H1 (cell line): ENCODE measurements at regions not wholly inside any gene's neighbourhood (a gene's known extent, or its start where the extent isn't known, plus 50 kb on each side); places are given as distances from the start of the nearest gene placed in this dataset.

Source experiments
- CTCF ChIA-PET: fragments of 300-600 bp; sonication (Branson Sonifier 250); formaldehyde crosslinking; loops from one replicate; lab custom pipeline; 2021; ENCODE audit not compliant: partially characterized antibody; lab: Charles Lee
- POLR2A ChIA-PET: fragments of 300-600 bp; sonication (Branson Sonifier 250); formaldehyde crosslinking; loops from one replicate; lab custom pipeline; 2021; ENCODE audit warnings: inconsistent platforms; ENCODE audit not compliant: partially characterized antibody; lab: Charles Lee
- DNase-seq, 2 experiments: peaks; one replicate each; pipeline versions ENCODE4 v3.0.0 to v3.0.0-alpha.2; 2010 to 2022; ENCODE audit warnings: low spot score in 2 of 2, low read depth in 1 of 2, mixed read lengths in 1 of 2
- FAIRE-seq: peaks from 2 replicates; lab custom pipeline; 2011; peaks lifted over from hg19 to GRCh38; lab: Jason Lieb, UNC
- H2AFZ ChIP-seq: 2 replicates; pipeline ENCODE4 v1.8.1; 2012; ENCODE audit warnings: low read length, inconsistent platforms
- H2AK5ac ChIP-seq: 2 replicates; pipeline ENCODE4 v1.6.1; 2013; ENCODE audit warnings: low read depth, low read length
- H2BK120ac ChIP-seq: replicated peaks from 2 replicates; pipeline ENCODE3; 2013; ENCODE audit warnings: low read depth, low read length, inconsistent platforms
- H2BK12ac ChIP-seq: 2 replicates; pipeline ENCODE4 v1.6.1; 2013; ENCODE audit warnings: low read depth, low read length
- H2BK15ac ChIP-seq: 2 replicates; pipeline ENCODE4 v1.6.1; 2013; ENCODE audit warnings: low read length
- H2BK20ac ChIP-seq: 2 replicates; pipeline ENCODE4 v1.6.1; 2013; ENCODE audit warnings: low read length
- H2BK5ac ChIP-seq: 2 replicates; pipeline ENCODE4 v1.6.1; 2013; ENCODE audit warnings: low read depth, low read length
- H3K14ac ChIP-seq: 2 replicates; pipeline ENCODE4 v1.6.1; 2013; ENCODE audit warnings: inconsistent platforms; ENCODE audit not compliant: insufficient read length
- H3K18ac ChIP-seq: 2 replicates; pipeline ENCODE4 v1.6.1; 2013; ENCODE audit warnings: low read length; ENCODE audit errors: extremely low read depth
- H3K23ac ChIP-seq: 2 replicates; pipeline ENCODE4 v1.6.1; 2013; ENCODE audit warnings: inconsistent platforms; ENCODE audit not compliant: insufficient read length
- H3K23me2 ChIP-seq: 2 replicates; pipeline ENCODE4 v1.6.1; 2013; ENCODE audit warnings: low read depth, low read length
- H3K27ac ChIP-seq: 2 replicates; pipeline ENCODE4 v1.6.1; 2011; ENCODE audit warnings: low read depth, low read length, inconsistent platforms
- H3K27me3 ChIP-seq, 4 experiments: replicated peaks in 1 of 4; 1 replicate in 1 of 4; 2 replicates in 3 of 4; pipeline versions ENCODE4 v1.6.1 to v1.8.1; 2011 to 2013; ENCODE audit warnings: low read length in 3 of 4, mild to moderate bottlenecking in 3 of 4, inconsistent platforms in 2 of 4, mixed read lengths in 2 of 4, moderate library complexity in 1 of 4; ENCODE audit not compliant: control insufficient read depth in 3 of 4, insufficient read depth in 3 of 4; ENCODE audit errors: extremely low read depth in 1 of 4
- H3K36me3 ChIP-seq, 4 experiments: 2 replicates each; pipeline versions ENCODE4 v1.6.1 to v1.8.1; 2011 to 2013; ENCODE audit warnings: mild to moderate bottlenecking in 4 of 4, low read length in 3 of 4, moderate library complexity in 2 of 4, control low read depth in 1 of 4, inconsistent platforms in 1 of 4; ENCODE audit not compliant: insufficient read depth in 4 of 4, control insufficient read depth in 2 of 4
- H3K4ac ChIP-seq: replicated peaks from 2 replicates; pipeline ENCODE3; 2013; ENCODE audit warnings: low read length, low read depth, mixed read lengths, inconsistent platforms; ENCODE audit not compliant: insufficient read length
- H3K4me1 ChIP-seq, 4 experiments: replicated peaks in 1 of 4; 1 replicate in 1 of 4; 2 replicates in 3 of 4; pipeline versions ENCODE4 v1.6.1 to v1.8.1; 2011 to 2013; ENCODE audit warnings: low read length in 3 of 4, inconsistent platforms in 2 of 4, mixed read lengths in 1 of 4; ENCODE audit not compliant: insufficient read depth in 4 of 4, control insufficient read depth in 3 of 4
- H3K4me2 ChIP-seq, 2 experiments: 2 replicates each; pipeline versions ENCODE4 v1.6.1 to v1.8.1; 2011 to 2013; ENCODE audit warnings: low read depth in 2 of 2, low read length in 2 of 2, control low read depth in 1 of 2, inconsistent platforms in 1 of 2, mild to moderate bottlenecking in 1 of 2; ENCODE audit not compliant: insufficient read depth in 1 of 2
- H3K4me3 ChIP-seq, 4 experiments: fragments of 200-600, 300-600 bp in 1 of 4; sonication (generic), shearing (Covaris generic), sonication (Bioruptor Twin) in 1 of 4; 2 replicates each; pipeline versions ENCODE4 v1.5.1 to v1.8.1; 2011 to 2016; ENCODE audit warnings: low read length in 4 of 4, low read depth in 3 of 4, control low read depth in 2 of 4, inconsistent platforms in 2 of 4, mild to moderate bottlenecking in 2 of 4, mixed read lengths in 1 of 4, moderate library complexity in 1 of 4; ENCODE audit not compliant: insufficient read depth in 2 of 4; ENCODE audit errors: extremely low read depth in 1 of 4
- H3K56ac ChIP-seq: replicated peaks from 2 replicates; pipeline ENCODE3; 2013; ENCODE audit warnings: low read depth, mild to moderate bottlenecking, mixed read lengths, low read length, inconsistent platforms; ENCODE audit not compliant: insufficient read length
- H3K79me1 ChIP-seq: 2 replicates; pipeline ENCODE4 v1.6.1; 2013; ENCODE audit warnings: low read depth, low read length, control low read depth
- H3K79me2 ChIP-seq, 2 experiments: 2 replicates each; pipeline versions ENCODE4 v1.6.1 to v1.8.1; 2012 to 2013; ENCODE audit warnings: low read length in 2 of 2, mild to moderate bottlenecking in 2 of 2, inconsistent platforms in 1 of 2; ENCODE audit not compliant: insufficient read depth in 2 of 2, control insufficient read depth in 1 of 2
- H3K9ac ChIP-seq, 4 experiments: replicated peaks in 1 of 4; 1 replicate in 1 of 4; 2 replicates in 3 of 4; pipeline versions ENCODE4 v1.6.1 to v1.8.1; 2011 to 2013; ENCODE audit warnings: low read depth in 3 of 4, low read length in 3 of 4, control low read depth in 2 of 4, mild to moderate bottlenecking in 2 of 4, moderate library complexity in 2 of 4, inconsistent platforms in 1 of 4; ENCODE audit errors: extremely low read depth in 1 of 4
- H3K9me3 ChIP-seq, 2 experiments: 2 replicates each; pipeline versions ENCODE4 v1.6.1 to v1.8.1; 2012 to 2013; ENCODE audit warnings: mild to moderate bottlenecking in 2 of 2, moderate library complexity in 2 of 2, control low read depth in 1 of 2, inconsistent platforms in 1 of 2, low read depth in 1 of 2, low read length in 1 of 2, mixed read lengths in 1 of 2; ENCODE audit not compliant: insufficient read depth in 2 of 2
- H4K20me1 ChIP-seq, 2 experiments: replicated peaks in 1 of 2; 2 replicates each; pipeline versions ENCODE3 to v1.8.1; 2011 to 2013; ENCODE audit warnings: inconsistent platforms in 2 of 2, low read length in 2 of 2, mild to moderate bottlenecking in 1 of 2; ENCODE audit not compliant: insufficient read depth in 2 of 2, control insufficient read depth in 1 of 2
- H4K5ac ChIP-seq: 2 replicates; pipeline ENCODE4 v1.6.1; 2013; ENCODE audit warnings: low read length, low read depth, mixed read lengths, inconsistent platforms; ENCODE audit not compliant: insufficient read length
- H4K8ac ChIP-seq: 2 replicates; pipeline ENCODE4 v1.8.0; 2013; ENCODE audit warnings: mild to moderate bottlenecking, moderate library complexity, low read length, inconsistent platforms; ENCODE audit not compliant: insufficient read depth; ENCODE audit errors: extremely low read depth
- H4K91ac ChIP-seq: replicated peaks from 2 replicates; pipeline ENCODE3; 2013; ENCODE audit warnings: low read length, mixed read lengths, inconsistent platforms; ENCODE audit not compliant: insufficient read length
- BACH1 ChIP-seq: IDR thresholded peaks from 2 replicates; pipeline ENCODE4 v1.6.1; 2012; ENCODE audit warnings: low read length, improper control_type of control experiment
- CTCF ChIP-seq, 3 experiments: IDR thresholded peaks; 1 replicate in 2 of 3; 2 replicates in 1 of 3; pipeline versions ENCODE4 v1.5.1 to v1.6.1; 2011; ENCODE audit warnings: low read length in 3 of 3, mild to moderate bottlenecking in 3 of 3, inconsistent platforms in 2 of 3, low read depth in 1 of 3, moderate library complexity in 1 of 3; ENCODE audit not compliant: insufficient read depth in 1 of 3; ENCODE audit errors: control extremely low read depth in 1 of 3
- TCF12 ChIP-seq: IDR thresholded peaks from 2 replicates; pipeline ENCODE4 v1.6.1; 2011; ENCODE audit warnings: low read depth, mild to moderate bottlenecking, low read length

GRCh38 chr18:42264497-42264896 lies 309.5 kb downstream of the PIK3C3 start:
- Histone ChIP-seq H3K4ac (no peak overlapping the region), H3K4me2 (no peak overlapping the region), H2BK12ac (no peak overlapping the region), H3K18ac (no peak overlapping the region), H3K79me1 (no peaks in the 10 kb centered on the region), H3K27ac (no peak overlapping the region), H3K14ac (no peak overlapping the region), H4K91ac (no peak overlapping the region), H3K79me2 (no peaks in the 10 kb centered on the region), H4K8ac (no peak overlapping the region), H3K4me3 (no peak overlapping the region), H2BK15ac (no peak overlapping the region), H2BK20ac (no peak overlapping the region), H4K20me1 (no peaks in the 10 kb centered on the region), H3K36me3 (no peaks in the 10 kb centered on the region), H3K56ac (no peak overlapping the region), H2AK5ac (no peak overlapping the region), H4K5ac (no peak overlapping the region), H3K4me1 (no peaks in the 10 kb centered on the region), H2BK5ac (no peak overlapping the region), H2BK120ac (no peak overlapping the region), H3K9me3 (no peaks in the 10 kb centered on the region), H3K23ac (no peak overlapping the region), H2AFZ (no peak overlapping the region), H3K23me2 (no peaks in the 10 kb centered on the region), H3K27me3 (peaks cover 0 to 1% (median 0%) of the 10 kb centered on the region in 4 experiments; a peak in 1 of 7 replicates), H3K9ac (no peak overlapping the region)
- DNase-seq: no peak
- CTCF ChIA-PET: no interaction called here
- FAIRE-seq: no peak
- POLR2A ChIA-PET: no interaction called here
- TF ChIP-seq BACH1: no peak
- TF ChIP-seq TCF12: no peak
- TF ChIP-seq CTCF (IDR thresholded peaks at IDR 0.05; ENCODE audit: control extremely low read depth in 1 of 3, insufficient read depth in 1 of 3, low read depth in 1 of 3, low read length in 3 of 3): no peak
